Osteoblast (primary cell): ENCODE measurements at regions not wholly inside any gene's neighbourhood (a gene's known extent, or its start where the extent isn't known, plus 50 kb on each side); places are given as distances from the start of the nearest gene placed in this dataset.

Experiments used
- DNase-seq: peaks from one replicate; pipeline ENCODE4 v3.0.0; 2011; ENCODE audit warnings: low spot score, mixed read lengths; ENCODE audit not compliant: insufficient read length; ENCODE audit errors: missing footprints
- H2AFZ ChIP-seq: 2 replicates; pipeline ENCODE4 v1.6.0; 2011; ENCODE audit warnings: mild to moderate bottlenecking, low read length
- H3K27ac ChIP-seq: 2 replicates; pipeline ENCODE4 v1.5.1; 2011; ENCODE audit warnings: mild to moderate bottlenecking, low read depth, low read length, moderate library complexity
- H3K27me3 ChIP-seq: 2 replicates; pipeline ENCODE4 v1.6.0; 2012; ENCODE audit warnings: mild to moderate bottlenecking, control low read depth, inconsistent platforms, low read length, moderate library complexity; ENCODE audit not compliant: insufficient read depth
- H3K36me3 ChIP-seq: 2 replicates; pipeline ENCODE4 v1.5.1; 2011; ENCODE audit warnings: mild to moderate bottlenecking, low read length, control low read depth, moderate library complexity; ENCODE audit not compliant: insufficient read depth
- H3K4me1 ChIP-seq: 2 replicates; pipeline ENCODE4 v1.5.1; 2011; ENCODE audit warnings: mild to moderate bottlenecking, low read length, control low read depth, moderate library complexity; ENCODE audit not compliant: insufficient read depth
- H3K4me2 ChIP-seq: 2 replicates; pipeline ENCODE4 v1.6.0; 2011; ENCODE audit warnings: mild to moderate bottlenecking, low read length; ENCODE audit not compliant: insufficient read depth
- H3K4me3 ChIP-seq: fragments of 200-600 bp; sonication (generic); 3 replicates; pipeline ENCODE4 v1.5.1; 2012; ENCODE audit warnings: mild to moderate bottlenecking, low read length, inconsistent platforms; ENCODE audit not compliant: insufficient read depth
- H3K79me2 ChIP-seq: 2 replicates; pipeline ENCODE4 v1.6.0; 2012; ENCODE audit warnings: mild to moderate bottlenecking, low read length, control low read depth, inconsistent platforms; ENCODE audit not compliant: insufficient read depth
- H3K9me3 ChIP-seq: 2 replicates; pipeline ENCODE4 v1.5.1; 2011; ENCODE audit warnings: low read depth, low read length, control low read depth
- H4K20me1 ChIP-seq: 2 replicates; pipeline ENCODE4 v1.6.0; 2012; ENCODE audit warnings: mild to moderate bottlenecking, low read length, control low read depth; ENCODE audit not compliant: insufficient read depth
- TF ChIP-seq, protein P1 (sequence below): IDR thresholded peaks from 2 replicates; pipeline ENCODE4 v1.5.1; 2011; ENCODE audit warnings: mild to moderate bottlenecking, low read depth, low read length, moderate library complexity; ENCODE audit errors: extremely low read depth

DNA sequence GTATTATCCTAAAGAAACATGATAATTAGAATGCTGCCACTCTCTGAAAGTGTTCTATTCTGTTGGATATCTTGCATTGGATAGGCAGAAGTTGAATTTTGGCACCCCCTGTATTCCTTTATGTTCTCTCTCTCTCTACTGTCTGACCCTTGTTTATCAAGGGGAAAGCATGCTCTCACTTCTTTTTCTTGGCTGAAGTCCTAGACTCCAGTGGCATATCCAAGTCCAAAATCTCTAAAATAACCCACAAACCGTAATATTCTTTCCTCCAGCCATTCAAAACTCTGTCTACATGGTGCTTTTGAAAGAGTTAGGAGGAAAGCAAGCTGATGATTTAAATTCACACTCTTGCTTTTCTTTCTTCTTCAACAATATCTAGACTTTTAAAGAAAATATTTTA, 669.7 kb downstream of the TDRD15 start:
- Histone ChIP-seq H2AFZ (no peak overlapping the region), H4K20me1 (no peaks in the 10 kb centered on the region), H3K27ac (no peak overlapping the region), H3K79me2 (no peaks in the 10 kb centered on the region), H3K4me3 (no peak overlapping the region), H3K4me1 (no peaks in the 10 kb centered on the region), H3K4me2 (no peak overlapping the region), H3K9me3 (peaks cover 2% of the 10 kb centered on the region), H3K36me3 (no peaks in the 10 kb centered on the region), H3K27me3 (no peaks in the 10 kb centered on the region)
- DNase-seq = no peak
- TF ChIP-seq, protein P1, sequence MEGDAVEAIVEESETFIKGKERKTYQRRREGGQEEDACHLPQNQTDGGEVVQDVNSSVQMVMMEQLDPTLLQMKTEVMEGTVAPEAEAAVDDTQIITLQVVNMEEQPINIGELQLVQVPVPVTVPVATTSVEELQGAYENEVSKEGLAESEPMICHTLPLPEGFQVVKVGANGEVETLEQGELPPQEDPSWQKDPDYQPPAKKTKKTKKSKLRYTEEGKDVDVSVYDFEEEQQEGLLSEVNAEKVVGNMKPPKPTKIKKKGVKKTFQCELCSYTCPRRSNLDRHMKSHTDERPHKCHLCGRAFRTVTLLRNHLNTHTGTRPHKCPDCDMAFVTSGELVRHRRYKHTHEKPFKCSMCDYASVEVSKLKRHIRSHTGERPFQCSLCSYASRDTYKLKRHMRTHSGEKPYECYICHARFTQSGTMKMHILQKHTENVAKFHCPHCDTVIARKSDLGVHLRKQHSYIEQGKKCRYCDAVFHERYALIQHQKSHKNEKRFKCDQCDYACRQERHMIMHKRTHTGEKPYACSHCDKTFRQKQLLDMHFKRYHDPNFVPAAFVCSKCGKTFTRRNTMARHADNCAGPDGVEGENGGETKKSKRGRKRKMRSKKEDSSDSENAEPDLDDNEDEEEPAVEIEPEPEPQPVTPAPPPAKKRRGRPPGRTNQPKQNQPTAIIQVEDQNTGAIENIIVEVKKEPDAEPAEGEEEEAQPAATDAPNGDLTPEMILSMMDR = no peak

DNA sequence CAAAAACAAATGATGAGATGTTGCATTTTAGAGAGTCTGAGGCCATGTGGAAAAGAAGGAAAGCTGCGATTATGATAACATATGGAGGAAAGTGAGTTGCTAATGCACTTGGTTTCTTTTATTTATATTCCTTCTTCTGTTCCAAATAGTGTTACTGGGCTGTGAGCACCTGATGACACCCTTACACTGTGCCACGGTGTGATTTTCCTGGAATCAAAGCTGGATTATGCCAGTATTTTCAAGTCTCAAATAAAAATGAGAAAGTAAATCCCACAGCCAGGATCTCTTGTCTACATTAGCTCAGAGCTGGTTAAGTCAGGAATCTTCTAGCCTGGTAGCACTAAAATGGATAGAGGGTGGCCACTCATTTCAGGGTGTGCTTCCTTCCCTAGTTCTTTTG, 670.8 kb downstream of the TDRD15 start:
- Histone ChIP-seq H3K79me2 (no peaks in the 10 kb centered on the region), H3K4me1 (no peaks in the 10 kb centered on the region), H3K36me3 (no peaks in the 10 kb centered on the region), H4K20me1 (no peaks in the 10 kb centered on the region), H3K4me2 (no peak overlapping the region), H3K4me3 (no peak overlapping the region), H2AFZ (no peak overlapping the region), H3K27me3 (no peaks in the 10 kb centered on the region), H3K9me3 (peaks cover 2% of the 10 kb centered on the region), H3K27ac (no peak overlapping the region)
- no peak for DNase-seq
- TF ChIP-seq, protein P1 = no peak

DNA sequence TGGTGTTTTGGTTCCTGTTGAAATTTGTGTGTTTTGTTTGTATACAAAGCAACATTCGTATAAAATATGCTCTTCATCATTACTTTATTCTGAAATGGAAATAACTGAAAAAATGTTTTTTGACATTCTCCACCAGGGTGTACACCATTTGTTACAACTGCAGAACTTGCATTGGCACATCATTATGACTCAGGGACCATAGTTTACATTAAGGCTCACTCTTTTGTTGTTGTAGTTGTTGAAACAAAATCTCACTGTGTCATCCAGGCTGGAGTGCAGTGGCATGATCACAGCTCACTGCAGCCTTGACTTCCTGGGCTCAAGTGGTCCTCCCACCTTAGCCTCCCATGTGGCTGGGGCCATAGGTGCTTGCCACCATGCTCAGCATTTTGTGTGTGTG, 676.6 kb downstream of the TDRD15 start:
- Histone ChIP-seq H3K4me2 (no peak overlapping the region), H3K4me3 (no peak overlapping the region), H3K4me1 (no peaks in the 10 kb centered on the region), H4K20me1 (no peaks in the 10 kb centered on the region), H3K79me2 (no peaks in the 10 kb centered on the region), H3K36me3 (no peaks in the 10 kb centered on the region), H3K9me3 (peaks cover 7% of the 10 kb centered on the region), H2AFZ (no peak overlapping the region), H3K27me3 (no peaks in the 10 kb centered on the region), H3K27ac (no peak overlapping the region)
- TF ChIP-seq, protein P1 = no peak
- DNase-seq = no peak

DNA sequence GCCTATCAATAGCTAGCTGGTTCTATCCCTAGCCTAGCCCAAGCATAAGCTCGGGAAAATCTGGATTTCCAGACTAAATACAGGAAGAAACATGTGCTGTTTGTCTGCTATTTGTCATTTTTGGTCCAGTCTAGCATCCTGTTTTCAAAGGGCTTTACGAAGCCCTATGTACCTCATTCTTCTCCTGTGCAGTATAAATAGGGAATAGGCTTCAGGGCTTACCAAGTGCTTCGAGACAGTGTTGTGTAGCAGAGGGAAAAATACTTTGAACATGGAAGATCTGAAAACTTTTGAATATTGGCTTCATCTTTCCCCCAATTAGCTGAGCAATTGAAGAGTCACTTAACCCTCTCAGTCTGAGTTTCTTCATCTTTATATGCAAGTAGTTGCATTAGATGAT, 679.8 kb downstream of the TDRD15 start:
- Histone ChIP-seq H3K9me3 (peaks cover 7% of the 10 kb centered on the region), H3K27me3 (no peaks in the 10 kb centered on the region), H4K20me1 (no peaks in the 10 kb centered on the region), H3K4me1 (no peaks in the 10 kb centered on the region), H2AFZ (no peak overlapping the region), H3K36me3 (no peaks in the 10 kb centered on the region), H3K27ac (no peak overlapping the region), H3K4me3 (no peak overlapping the region), H3K79me2 (no peaks in the 10 kb centered on the region), H3K4me2 (no peak overlapping the region)
- TF ChIP-seq, protein P1 = no peak
- DNase-seq = no peak
